Ishikawa (cell line): ENCODE measurements at regions not wholly inside any gene's neighbourhood (a gene's known extent, or its start where the extent isn't known, plus 50 kb on each side); places are given as distances from the start of the nearest gene placed in this dataset.

Source experiments
- CEBPB ChIP-seq: IDR thresholded peaks from 2 replicates; pipeline ENCODE4 v1.6.1; 2012
- CREB1 ChIP-seq: IDR thresholded peaks from 2 replicates; pipeline ENCODE4 v1.6.1; 2012; ENCODE audit warnings: low read depth
- EGR1 ChIP-seq: IDR thresholded peaks from 2 replicates; pipeline ENCODE4 v1.6.1; 2012
- EP300 ChIP-seq: IDR thresholded peaks from 2 replicates; pipeline ENCODE4 v1.6.1; 2012; ENCODE audit warnings: borderline replicate concordance
- FOXM1 ChIP-seq: IDR thresholded peaks from 2 replicates; pipeline ENCODE4 v1.6.1; 2012; ENCODE audit warnings: low read depth, borderline replicate concordance
- MAX ChIP-seq: IDR thresholded peaks from 2 replicates; pipeline ENCODE4 v1.6.1; 2012
- NFIC ChIP-seq: IDR thresholded peaks from 2 replicates; pipeline ENCODE4 v1.6.1; 2012
- RAD21 ChIP-seq: IDR thresholded peaks from 2 replicates; pipeline ENCODE4 v1.6.1; 2012; ENCODE audit warnings: low read depth
- REST ChIP-seq: IDR thresholded peaks from 2 replicates; pipeline ENCODE4 v1.6.1; 2012; ENCODE audit warnings: low read depth, mild to moderate bottlenecking
- TAF1 ChIP-seq: IDR thresholded peaks from 2 replicates; pipeline ENCODE4 v1.6.1; 2012; ENCODE audit warnings: low read depth, mild to moderate bottlenecking
- TCF12 ChIP-seq: IDR thresholded peaks from 2 replicates; pipeline ENCODE4 v1.6.1; 2012; ENCODE audit warnings: low read depth
- TEAD4 ChIP-seq: IDR thresholded peaks from 2 replicates; pipeline ENCODE4 v1.6.1; 2012
- USF1 ChIP-seq: IDR thresholded peaks from 2 replicates; pipeline ENCODE4 v1.6.1; 2012
- YY1 ChIP-seq: IDR thresholded peaks from 2 replicates; pipeline ENCODE4 v1.6.1; 2012; ENCODE audit warnings: low read depth
- ZBTB7A ChIP-seq: IDR thresholded peaks from 2 replicates; pipeline ENCODE4 v1.6.1; 2012; ENCODE audit warnings: low read depth

DNA sequence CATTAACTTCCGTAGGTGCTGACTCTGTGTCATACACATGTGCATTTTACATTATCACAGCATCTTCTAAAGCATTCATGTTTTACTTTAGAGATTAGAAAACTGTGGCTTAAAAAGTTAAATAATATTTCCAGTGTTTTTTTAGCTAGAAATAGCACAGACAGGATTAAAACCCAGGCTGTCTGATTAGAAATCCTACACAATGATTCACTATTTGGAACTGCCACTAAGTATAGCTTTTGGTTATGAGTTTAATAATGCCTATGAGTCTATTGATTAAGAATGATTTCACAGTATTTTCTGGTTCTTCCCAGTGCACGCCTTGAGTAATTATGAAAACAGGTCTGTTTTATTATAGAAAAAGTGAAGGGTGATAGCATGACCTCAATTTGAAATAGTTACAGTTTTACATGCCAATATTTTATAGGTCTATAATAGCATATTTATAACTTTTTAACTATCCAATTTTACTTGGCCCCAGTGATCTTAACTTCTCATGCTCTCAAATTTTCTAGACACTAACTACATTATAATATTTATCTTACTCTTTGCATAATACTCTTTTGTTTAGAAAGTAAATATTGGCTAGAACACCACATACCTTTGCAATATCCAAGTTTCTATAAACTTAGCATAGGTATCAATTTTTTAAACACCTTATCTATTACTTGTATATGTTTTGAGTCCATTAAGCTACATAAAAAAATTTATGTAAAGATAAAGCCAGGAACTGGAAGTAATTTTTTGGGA, 313.2 kb downstream of the RND3 start:
- TF ChIP-seq EGR1 (no peak), USF1 (no peak), YY1 (no peak), ZBTB7A (no peak), REST (no peak), CREB1 (no peak)

DNA sequence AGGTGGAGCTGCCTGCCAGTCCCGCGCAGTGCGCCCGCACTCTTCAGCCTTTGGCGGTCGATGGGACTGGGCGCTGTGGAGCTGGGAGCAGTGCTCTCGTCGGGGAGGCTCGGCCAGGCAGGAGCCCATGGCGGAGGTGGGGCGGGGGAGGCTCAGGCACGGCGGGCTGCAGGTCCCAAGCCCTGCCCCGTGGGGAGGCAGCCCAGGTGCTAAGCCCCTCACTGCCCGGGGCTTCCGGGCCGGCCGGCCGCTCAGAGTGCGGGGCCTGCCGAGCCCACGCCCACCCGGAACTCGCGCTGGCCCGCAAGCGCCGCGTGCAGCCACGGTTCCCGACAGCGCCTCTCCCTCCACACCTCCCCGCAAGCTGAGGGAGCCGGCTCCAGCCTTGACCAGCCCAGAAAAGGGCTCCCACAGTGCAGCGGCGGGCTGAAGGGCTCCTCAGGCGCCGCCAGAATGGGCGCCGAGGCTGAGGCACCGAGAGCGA, 316.4 kb downstream of the RND3 start:
- TF ChIP-seq EP300 (no peak), TCF12 (no peak), RAD21 (no peak), EGR1 (no peak), USF1 (no peak), CREB1 (no peak), NFIC (no peak), TAF1 (no peak), FOXM1 (no peak)

- TF ChIP-seq YY1: no peak
- TF ChIP-seq FOXM1: no peak
- no peak for TF ChIP-seq TEAD4
- no peak for TF ChIP-seq CEBPB
- TF ChIP-seq EP300: no peak
- TF ChIP-seq EGR1: no peak
- TF ChIP-seq NFIC: no peak
- no peak for TF ChIP-seq RAD21
- no peak for TF ChIP-seq CREB1
- TF ChIP-seq REST: no peak
These were observed 318.2 kb downstream of the RND3 start for GRCh38 chr2:150169237-150169629.

- TF ChIP-seq EP300 (no peak), MAX (no peak), TAF1 (no peak), NFIC (no peak), CREB1 (no peak), TEAD4 (no peak), CEBPB (no peak), EGR1 (no peak)
These were observed 318.8 kb downstream of the RND3 start for GRCh38 chr2:150168595-150169236.

DNA sequence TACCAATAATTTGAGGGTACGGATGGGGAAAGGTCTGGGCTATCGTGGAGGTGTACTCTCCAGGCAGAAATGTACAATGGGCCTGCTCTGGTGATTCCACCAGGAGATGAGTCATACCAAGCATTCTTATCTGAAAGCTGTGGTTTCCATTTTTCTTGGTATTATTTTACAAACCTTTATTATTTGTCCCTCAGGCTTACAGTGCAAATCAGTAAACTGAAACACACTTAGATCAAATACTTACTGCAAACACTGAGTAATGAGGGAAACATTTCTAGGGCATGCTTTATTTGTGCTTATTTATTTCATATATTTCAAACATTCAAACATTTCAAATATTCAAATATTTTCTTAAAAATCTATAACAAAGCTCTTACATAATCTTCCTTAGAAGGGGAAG, 319.8 kb downstream of the RND3 start:
- TF ChIP-seq YY1 (no peak), TAF1 (no peak), EGR1 (no peak), NFIC (no peak), USF1 (no peak), FOXM1 (no peak), EP300 (no peak), ZBTB7A (no peak), RAD21 (no peak), REST (no peak), MAX (no peak), CREB1 (no peak), CEBPB (no peak), TCF12 (no peak), TEAD4 (no peak)
